H9 (cell line): ENCODE measurements at regions not wholly inside any gene's neighbourhood (a gene's known extent, or its start where the extent isn't known, plus 50 kb on each side); places are given as distances from the start of the nearest gene placed in this dataset.

Experiments used
- DNase-seq: peaks from one replicate; pipeline ENCODE4 v3.0.0-alpha.2; 2017
- H2AFZ ChIP-seq: one replicate; pipeline ENCODE4 v1.6.1; 2013; ENCODE audit warnings: mild to moderate bottlenecking, low read length, control low read depth, moderate library complexity
- H2AK5ac ChIP-seq: 2 replicates; pipeline ENCODE4 v1.6.1; 2013; ENCODE audit warnings: low read length, control low read depth, mixed read lengths; ENCODE audit not compliant: insufficient read length
- H2BK120ac ChIP-seq: one replicate; pipeline ENCODE4 v1.6.1; 2013; ENCODE audit warnings: low read depth, mild to moderate bottlenecking, low read length, control low read depth, inconsistent platforms; ENCODE audit not compliant: poor library complexity, severe bottlenecking
- H2BK12ac ChIP-seq: 2 replicates; pipeline ENCODE4 v1.6.1; 2013; ENCODE audit warnings: low read length, control low read depth, mixed read lengths, low read depth; ENCODE audit not compliant: insufficient read length
- H2BK15ac ChIP-seq: 2 replicates; pipeline ENCODE4 v1.6.1; 2013; ENCODE audit warnings: low read depth, low read length, control low read depth
- H2BK20ac ChIP-seq: one replicate; pipeline ENCODE4 v1.6.1; 2013; ENCODE audit warnings: low read depth, mild to moderate bottlenecking, low read length, control low read depth, inconsistent platforms; ENCODE audit not compliant: poor library complexity, severe bottlenecking
- H2BK5ac ChIP-seq: 2 replicates; pipeline ENCODE4 v1.6.1; 2013; ENCODE audit warnings: low read length, control low read depth, mixed read lengths; ENCODE audit not compliant: insufficient read length
- H3K14ac ChIP-seq: 2 replicates; pipeline ENCODE4 v1.6.1; 2013; ENCODE audit warnings: low read length, control low read depth; ENCODE audit not compliant: insufficient read depth
- H3K18ac ChIP-seq: 2 replicates; pipeline ENCODE4 v1.6.1; 2013; ENCODE audit warnings: low read depth, mild to moderate bottlenecking, mixed read lengths, low read length, control low read depth; ENCODE audit not compliant: insufficient read length
- H3K23ac ChIP-seq: 2 replicates; pipeline ENCODE4 v1.6.1; 2013; ENCODE audit warnings: low read length, control low read depth, mixed read lengths, low read depth; ENCODE audit not compliant: insufficient read length
- H3K23me2 ChIP-seq: 2 replicates; pipeline ENCODE4 v1.6.1; 2013; ENCODE audit warnings: low read depth, mild to moderate bottlenecking, mixed read lengths, low read length, control low read depth; ENCODE audit not compliant: insufficient read length, poor library complexity, severe bottlenecking
- H3K27ac ChIP-seq: 2 replicates; pipeline ENCODE4 v1.5.1; 2013; ENCODE audit warnings: low read length, control low read depth, mixed read lengths, low read depth; ENCODE audit not compliant: insufficient read length
- H3K27me3 ChIP-seq: 2 replicates; pipeline ENCODE4 v1.6.1; 2013; ENCODE audit warnings: low read length, control low read depth, inconsistent platforms; ENCODE audit not compliant: insufficient read depth
- H3K4ac ChIP-seq: 2 replicates; pipeline ENCODE4 v1.6.1; 2013; ENCODE audit warnings: low read depth, mild to moderate bottlenecking, control low read depth, inconsistent platforms, low read length, moderate library complexity
- H3K4me1 ChIP-seq: 2 replicates; pipeline ENCODE4 v1.6.1; 2013; ENCODE audit warnings: low read length, control low read depth, inconsistent platforms; ENCODE audit not compliant: insufficient read depth
- H3K4me2 ChIP-seq: 2 replicates; pipeline ENCODE4 v1.6.1; 2013; ENCODE audit warnings: low read length, control low read depth, mixed read lengths; ENCODE audit not compliant: insufficient read length, insufficient read depth
- H3K56ac ChIP-seq: 2 replicates; pipeline ENCODE4 v1.6.1; 2013; ENCODE audit warnings: low read depth, mild to moderate bottlenecking, mixed read lengths, low read length, control low read depth; ENCODE audit not compliant: insufficient read length
- H3K79me1 ChIP-seq: 2 replicates; pipeline ENCODE4 v1.6.1; 2013; ENCODE audit warnings: low read depth, mild to moderate bottlenecking, moderate library complexity, low read length, control low read depth, inconsistent platforms; ENCODE audit not compliant: insufficient read depth, poor library complexity, severe bottlenecking
- H3K79me2 ChIP-seq: 2 replicates; pipeline ENCODE4 v1.6.1; 2013; ENCODE audit warnings: low read length, control low read depth, inconsistent platforms; ENCODE audit not compliant: insufficient read depth
- H3K9ac ChIP-seq: 2 replicates; pipeline ENCODE4 v1.6.1; 2013; ENCODE audit warnings: low read length, control low read depth, mixed read lengths; ENCODE audit not compliant: insufficient read length; ENCODE audit errors: extremely low read depth
- H3K9me3 ChIP-seq: one replicate; pipeline ENCODE4 v1.6.1; 2013; ENCODE audit warnings: low read depth, low read length, inconsistent platforms; ENCODE audit not compliant: control insufficient read depth
- H3T11ph ChIP-seq: one replicate; pipeline ENCODE4 v1.6.1; 2013; ENCODE audit warnings: mild to moderate bottlenecking, low read length, control low read depth, inconsistent platforms
- H4K20me1 ChIP-seq: one replicate; pipeline ENCODE4 v1.6.1; 2013; ENCODE audit not compliant: control insufficient read depth, insufficient read length, insufficient read depth
- H4K5ac ChIP-seq: 2 replicates; pipeline ENCODE4 v1.6.1; 2013; ENCODE audit warnings: low read depth, mild to moderate bottlenecking, mixed read lengths, low read length, control low read depth; ENCODE audit not compliant: insufficient read length
- H4K8ac ChIP-seq: replicated peaks from 2 replicates; pipeline ENCODE4 v1.6.1; 2013; ENCODE audit warnings: low read length, control low read depth, mixed read lengths, low read depth; ENCODE audit not compliant: insufficient read length
- H4K91ac ChIP-seq: 2 replicates; pipeline ENCODE4 v1.6.1; 2013; ENCODE audit warnings: low read depth, mild to moderate bottlenecking, moderate library complexity, mixed read lengths, low read length, control low read depth; ENCODE audit not compliant: insufficient read length
- H3K27ac Mint-ChIP-seq, 3 experiments: 2 replicates in 2 of 3; 3 replicates in 1 of 3; pipeline ENCODE4 v1.8.0; 2020 to 2021; ENCODE audit warnings: mixed read lengths in 3 of 3, mild to moderate bottlenecking in 1 of 3, moderate library complexity in 1 of 3
- H3K27me3 Mint-ChIP-seq: 2 replicates; pipeline ENCODE4 v1.8.0; 2021; ENCODE audit warnings: low read depth, mild to moderate bottlenecking, moderate library complexity, mixed read lengths
- H3K36me3 Mint-ChIP-seq, 3 experiments: 2 replicates in 2 of 3; 3 replicates in 1 of 3; pipeline ENCODE4 v1.8.0; 2020 to 2021; ENCODE audit warnings: low read depth in 3 of 3, mixed read lengths in 3 of 3; ENCODE audit not compliant: insufficient read depth in 1 of 3
- H3K4me1 Mint-ChIP-seq, 2 experiments: 2 replicates each; pipeline ENCODE4 v1.8.0; 2020; ENCODE audit warnings: mixed read lengths in 2 of 2
- H3K4me3 Mint-ChIP-seq, 2 experiments: 2 replicates in 1 of 2; 3 replicates in 1 of 2; pipeline ENCODE4 v1.8.0; 2020 to 2021; ENCODE audit warnings: mild to moderate bottlenecking in 2 of 2, mixed read lengths in 2 of 2, moderate library complexity in 1 of 2
- H3K9me3 Mint-ChIP-seq, 2 experiments: 2 replicates in 1 of 2; 3 replicates in 1 of 2; pipeline ENCODE4 v1.8.0; 2020; ENCODE audit warnings: mild to moderate bottlenecking in 2 of 2, mixed read lengths in 2 of 2, moderate library complexity in 1 of 2
- WGBS: extraction: QIAGEN DNeasy Blood & Tissue Kit; methylation state at CpG from one replicate; pipeline ENCODE4 v1.1.7; 2013; ENCODE audit warnings: missing lambda C conversion rate, low lambda C conversion rate, mixed read lengths; ENCODE audit not compliant: insufficient read length; ENCODE audit errors: extremely low coverage; 5-methylcytosine and 5-hydroxymethylcytosine counted together
- TF ChIP-seq, protein P1 (sequence below): fragments of 200-600 bp; sonication (generic); conservative IDR thresholded peaks from 3 replicates; pipeline ENCODE4 v1.8.0; 2021; ENCODE audit warnings: antibody characterized with exemption, mild to moderate bottlenecking

DNA sequence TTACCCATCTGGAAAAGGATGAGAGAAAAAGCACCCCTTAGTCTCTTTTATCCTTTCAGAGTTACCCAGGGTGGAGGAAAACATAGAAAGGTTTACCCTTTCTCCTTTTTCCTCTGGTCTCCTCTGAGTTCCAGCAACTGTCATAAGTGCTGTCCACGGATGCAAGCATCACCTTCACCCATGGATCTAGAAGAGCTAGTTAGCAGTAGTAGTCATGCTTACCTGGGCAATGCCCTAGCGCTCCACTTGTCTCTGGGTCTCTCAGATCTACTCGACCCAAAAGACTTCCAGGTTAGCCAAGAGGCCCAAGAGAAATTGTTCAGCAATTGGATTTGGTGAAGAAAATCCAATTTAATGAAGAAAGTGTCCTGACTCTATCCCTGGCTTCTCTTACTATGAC is 656.2 kb upstream of the PTPRD start:
- WGBS, result no CpG with 5 or more reads among the region's 3 CpGs
- no peak overlapping the region for H3K18ac ChIP-seq
- no peaks in the 10 kb centered on the region for H3K4me1 ChIP-seq
- no peak overlapping the region for H3T11ph ChIP-seq
- no peak overlapping the region for H3K14ac ChIP-seq
- no peak overlapping the region for H2BK20ac ChIP-seq
- Mint-ChIP-seq H3K36me3 (peaks cover 12 to 38% (median 23%) of the 10 kb centered on the region in 3 experiments), H3K4me3 (no peak overlapping the region), H3K9me3 (peaks cover 39 to 41% of the 10 kb centered on the region in 2 experiments), H3K4me1 (no peaks in the 10 kb centered on the region), H3K27me3 (peaks cover 4% of the 10 kb centered on the region; the same call in 1 of the 2 replicates), H3K27ac (no peak overlapping the region)
- no peaks in the 10 kb centered on the region for H3K23me2 ChIP-seq
- no peak overlapping the region for H3K56ac ChIP-seq
- H3K4ac ChIP-seq, result no peak overlapping the region
- TF ChIP-seq, protein P1, sequence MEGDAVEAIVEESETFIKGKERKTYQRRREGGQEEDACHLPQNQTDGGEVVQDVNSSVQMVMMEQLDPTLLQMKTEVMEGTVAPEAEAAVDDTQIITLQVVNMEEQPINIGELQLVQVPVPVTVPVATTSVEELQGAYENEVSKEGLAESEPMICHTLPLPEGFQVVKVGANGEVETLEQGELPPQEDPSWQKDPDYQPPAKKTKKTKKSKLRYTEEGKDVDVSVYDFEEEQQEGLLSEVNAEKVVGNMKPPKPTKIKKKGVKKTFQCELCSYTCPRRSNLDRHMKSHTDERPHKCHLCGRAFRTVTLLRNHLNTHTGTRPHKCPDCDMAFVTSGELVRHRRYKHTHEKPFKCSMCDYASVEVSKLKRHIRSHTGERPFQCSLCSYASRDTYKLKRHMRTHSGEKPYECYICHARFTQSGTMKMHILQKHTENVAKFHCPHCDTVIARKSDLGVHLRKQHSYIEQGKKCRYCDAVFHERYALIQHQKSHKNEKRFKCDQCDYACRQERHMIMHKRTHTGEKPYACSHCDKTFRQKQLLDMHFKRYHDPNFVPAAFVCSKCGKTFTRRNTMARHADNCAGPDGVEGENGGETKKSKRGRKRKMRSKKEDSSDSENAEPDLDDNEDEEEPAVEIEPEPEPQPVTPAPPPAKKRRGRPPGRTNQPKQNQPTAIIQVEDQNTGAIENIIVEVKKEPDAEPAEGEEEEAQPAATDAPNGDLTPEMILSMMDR, result no peak
- H3K79me2 ChIP-seq, result no peaks in the 10 kb centered on the region
- no peak overlapping the region for H3K9ac ChIP-seq
- no peaks in the 10 kb centered on the region for H3K79me1 ChIP-seq
- no peaks in the 10 kb centered on the region for H3K27me3 ChIP-seq
- no peak overlapping the region for H3K23ac ChIP-seq
- H4K20me1 ChIP-seq, result no peaks in the 10 kb centered on the region
- no peak overlapping the region for H4K8ac ChIP-seq
- H3K4me2 ChIP-seq, result no peak overlapping the region
- H3K27ac ChIP-seq, result no peak overlapping the region
- H2BK5ac ChIP-seq, result no peak overlapping the region
- no peak overlapping the region for H2BK15ac ChIP-seq
- H2BK12ac ChIP-seq, result no peak overlapping the region
- H2AFZ ChIP-seq, result no peak overlapping the region
- H4K5ac ChIP-seq, result no peak overlapping the region
- peaks cover 16% of the 10 kb centered on the region for H3K9me3 ChIP-seq
- DNase-seq, result no peak
- H2BK120ac ChIP-seq, result no peak overlapping the region
- H4K91ac ChIP-seq, result no peak overlapping the region
- no peak overlapping the region for H2AK5ac ChIP-seq
